DND-41 (cell line): ENCODE measurements at regions not wholly inside any gene's neighbourhood (a gene's known extent, or its start where the extent isn't known, plus 50 kb on each side); places are given as distances from the start of the nearest gene placed in this dataset.
"Not testable (repeated sequence)": the region's sequence is repeated elsewhere in the genome, so short reads cannot be mapped to it uniquely, and the experiment has no call there.

Experiments used
- ATAC-seq: fragments of 200-7000 bp; cut with Tn5 transposase; 3 replicates; pipeline ENCODE4 v1.9.1; 2021; ENCODE audit warnings: low read depth; ENCODE audit not compliant: insufficient read depth
- DNase-seq: peaks from one replicate; pipeline ENCODE4 v3.0.0-alpha.2; 2020
- H2AFZ ChIP-seq: 2 replicates; pipeline ENCODE4 v1.6.0; 2012; ENCODE audit warnings: low read depth, low read length
- H3K27ac ChIP-seq: 2 replicates; pipeline ENCODE4 v1.5.1; 2012; ENCODE audit warnings: low read length, inconsistent platforms
- H3K27me3 ChIP-seq: fragments of 200-600 bp; sonication (generic); 2 replicates; pipeline ENCODE4 v1.6.0; 2012; ENCODE audit warnings: low read length, mild to moderate bottlenecking, inconsistent platforms; ENCODE audit not compliant: insufficient read depth, poor library complexity
- H3K36me3 ChIP-seq: 2 replicates; pipeline ENCODE4 v1.5.1; 2012; ENCODE audit warnings: low read length, inconsistent platforms; ENCODE audit not compliant: insufficient read depth
- H3K4me1 ChIP-seq: 2 replicates; pipeline ENCODE4 v1.5.1; 2012; ENCODE audit warnings: mild to moderate bottlenecking, low read length; ENCODE audit not compliant: insufficient read depth
- H3K4me2 ChIP-seq: 2 replicates; pipeline ENCODE4 v1.6.0; 2012; ENCODE audit warnings: mild to moderate bottlenecking, moderate library complexity, low read length, inconsistent platforms; ENCODE audit not compliant: insufficient read depth
- H3K4me3 ChIP-seq, 2 experiments: fragments of 200-600 bp in 1 of 2; shearing (Covaris generic) in 1 of 2; 2 replicates each; pipeline ENCODE4 v1.5.1; 2012 to 2016; ENCODE audit warnings: inconsistent platforms in 2 of 2, low read length in 2 of 2, mild to moderate bottlenecking in 2 of 2, low read depth in 1 of 2, moderate library complexity in 1 of 2
- H3K79me2 ChIP-seq: 2 replicates; pipeline ENCODE4 v1.6.0; 2012; ENCODE audit warnings: low read length, inconsistent platforms; ENCODE audit not compliant: insufficient read depth
- H3K9ac ChIP-seq: 2 replicates; pipeline ENCODE4 v1.6.0; 2012; ENCODE audit warnings: low read depth, mild to moderate bottlenecking, inconsistent platforms, low read length, moderate library complexity
- H3K9me3 ChIP-seq: 2 replicates; pipeline ENCODE4 v1.5.1; 2012; ENCODE audit warnings: low read length, moderate library complexity, mild to moderate bottlenecking, inconsistent platforms; ENCODE audit not compliant: insufficient read depth, severe bottlenecking
- H4K20me1 ChIP-seq: 2 replicates; pipeline ENCODE4 v1.6.0; 2012; ENCODE audit warnings: low read length; ENCODE audit not compliant: insufficient read depth
- CTCF ChIP-seq: IDR thresholded peaks from 2 replicates; pipeline ENCODE4 v1.5.1; 2012; ENCODE audit warnings: borderline replicate concordance, low read length, moderate library complexity, mild to moderate bottlenecking; ENCODE audit not compliant: poor library complexity, severe bottlenecking; ENCODE audit errors: extremely low read depth
- EZH2 ChIP-seq: IDR thresholded peaks from 3 replicates; pipeline ENCODE4 v1.6.1; 2012; ENCODE audit warnings: borderline replicate concordance, low read depth, mild to moderate bottlenecking, moderate library complexity, low read length, inconsistent platforms; ENCODE audit not compliant: severe bottlenecking

- H3K4me2 ChIP-seq: no peak overlapping the region
- H3K9me3 ChIP-seq: peaks cover 23% of the 10 kb centered on the region
- no peak overlapping the region for H2AFZ ChIP-seq
- H3K9ac ChIP-seq: no peak overlapping the region
- no peaks in the 10 kb centered on the region for H4K20me1 ChIP-seq
- DNase-seq (no peak), ATAC-seq (no peak)
- H3K4me3 ChIP-seq: no peak overlapping the region
- no peak for TF ChIP-seq CTCF
- TF ChIP-seq EZH2: no peak
- no peak overlapping the region for H3K27ac ChIP-seq
- H3K4me1 ChIP-seq: no peaks in the 10 kb centered on the region
- H3K79me2 ChIP-seq: no peaks in the 10 kb centered on the region
- no peaks in the 10 kb centered on the region for H3K36me3 ChIP-seq
- H3K27me3 ChIP-seq: no peaks in the 10 kb centered on the region
These were observed 134.5 kb upstream of the HMGN3 start for GRCh38 chr6:79369026-79369425.

GRCh38 chr6:79363441-79363840 is 129.0 kb upstream of the HMGN3 start:
- H3K27ac ChIP-seq, H3K9ac ChIP-seq, H4K20me1 ChIP-seq, H3K9me3 ChIP-seq, DNase-seq, H3K4me1 ChIP-seq, H3K27me3 ChIP-seq, H3K36me3 ChIP-seq, H3K79me2 ChIP-seq, H3K4me3 ChIP-seq, H2AFZ ChIP-seq, ATAC-seq, H3K4me2 ChIP-seq: not testable (repeated sequence)

- not testable (repeated sequence) for H4K20me1 ChIP-seq, H2AFZ ChIP-seq, DNase-seq, ATAC-seq, H3K4me1 ChIP-seq, H3K4me2 ChIP-seq, H3K79me2 ChIP-seq, H3K27ac ChIP-seq, H3K27me3 ChIP-seq, H3K9me3 ChIP-seq, H3K4me3 ChIP-seq, H3K36me3 ChIP-seq, H3K9ac ChIP-seq
These were observed 126.6 kb upstream of the HMGN3 start for GRCh38 chr6:79361074-79361473.

- H3K4me2 ChIP-seq: no peak overlapping the region
- H3K9me3 ChIP-seq: no peaks in the 10 kb centered on the region
- ATAC-seq (no peak), DNase-seq (no peak)
- H2AFZ ChIP-seq: no peak overlapping the region
- no peak overlapping the region for H3K9ac ChIP-seq
- no peak for TF ChIP-seq CTCF
- TF ChIP-seq EZH2: no peak
- H3K79me2 ChIP-seq: no peaks in the 10 kb centered on the region
- no peak overlapping the region for H3K27ac ChIP-seq
- no peak overlapping the region for H3K4me3 ChIP-seq
- H3K4me1 ChIP-seq: no peaks in the 10 kb centered on the region
- H3K36me3 ChIP-seq: no peaks in the 10 kb centered on the region
- H4K20me1 ChIP-seq: no peaks in the 10 kb centered on the region
- peaks cover 2% of the 10 kb centered on the region for H3K27me3 ChIP-seq
These were observed 118.7 kb upstream of the HMGN3 start for GRCh38 chr6:79353226-79353625.
